Activated gamma-delta T cell treated with anti-CD3 and anti-CD28 coated beads, Interleukin-2, amount 50 U/mL, for 16 hours (primary cell): ENCODE measurements at regions not wholly inside any gene's neighbourhood (a gene's known extent, or its start where the extent isn't known, plus 50 kb on each side); places are given as distances from the start of the nearest gene placed in this dataset.
"Not testable (repeated sequence)": the region's sequence is repeated elsewhere in the genome, so short reads cannot be mapped to it uniquely, and the experiment has no call there.

ENCODE experiments used
- DNase-seq: peaks from one replicate; pipeline ENCODE4 v3.0.0-alpha.2; 2020; ENCODE audit warnings: low read depth

GRCh38 chr14:35988550-35988949 lies 162.4 kb downstream of the BRMS1L start:
- no peak for DNase-seq

DNA sequence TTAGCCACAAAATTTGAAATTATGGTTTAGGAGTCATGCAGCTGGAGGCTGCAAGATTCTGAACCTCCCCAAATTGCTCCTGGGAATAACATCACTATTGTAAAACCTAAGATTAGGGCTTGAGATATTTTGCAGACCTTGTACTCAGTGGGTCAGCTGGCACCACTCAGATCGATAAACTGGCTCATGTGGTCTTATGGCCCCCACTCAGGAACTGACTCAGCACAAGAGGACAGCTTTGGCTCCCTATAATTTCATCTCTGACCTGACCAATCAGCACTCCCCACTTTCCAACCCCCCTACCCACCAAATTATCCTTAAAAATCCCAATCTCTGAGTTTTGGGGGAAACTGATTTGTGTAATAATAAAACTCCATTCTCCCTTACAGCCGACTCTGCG lies 161.6 kb downstream of the BRMS1L start:
- no peak for DNase-seq

- DNase-seq = no peak
These were observed 160.1 kb downstream of the BRMS1L start for GRCh38 chr14:35986219-35986573.

DNA sequence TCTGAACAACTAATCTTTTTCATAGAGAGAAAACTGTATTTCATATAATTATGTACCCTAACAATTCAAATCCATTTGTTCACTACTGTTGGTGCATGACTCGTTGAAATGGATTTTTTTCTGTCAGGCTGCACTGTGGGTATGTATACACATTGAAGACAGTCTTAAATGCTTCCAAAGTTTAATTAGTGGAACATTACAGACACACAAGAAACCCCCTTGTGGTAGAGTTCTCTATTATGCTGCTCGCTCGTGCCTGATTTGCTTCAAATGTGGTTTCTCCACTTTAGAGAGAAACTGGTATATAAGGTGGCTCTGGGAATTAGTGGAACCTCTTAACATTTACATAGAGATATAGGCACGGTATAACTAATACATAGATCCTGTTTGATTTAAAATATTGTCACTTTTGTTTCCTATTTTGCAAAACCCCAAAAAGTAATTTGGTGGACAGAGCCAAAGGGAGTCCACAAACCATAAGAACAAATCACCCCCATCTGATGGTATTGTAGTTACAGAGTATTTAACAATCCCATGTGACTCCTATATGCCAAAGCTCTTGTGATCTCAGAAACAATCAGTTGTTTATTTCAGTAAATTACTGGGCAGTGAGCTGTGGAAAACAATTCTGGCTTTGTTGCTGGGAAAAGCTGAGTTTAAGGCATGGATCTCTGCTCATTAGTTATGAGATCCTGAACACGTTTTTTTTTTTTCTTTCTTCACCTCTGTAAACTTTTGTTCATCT lies 159.5 kb downstream of the BRMS1L start:
- no peak for DNase-seq

DNA sequence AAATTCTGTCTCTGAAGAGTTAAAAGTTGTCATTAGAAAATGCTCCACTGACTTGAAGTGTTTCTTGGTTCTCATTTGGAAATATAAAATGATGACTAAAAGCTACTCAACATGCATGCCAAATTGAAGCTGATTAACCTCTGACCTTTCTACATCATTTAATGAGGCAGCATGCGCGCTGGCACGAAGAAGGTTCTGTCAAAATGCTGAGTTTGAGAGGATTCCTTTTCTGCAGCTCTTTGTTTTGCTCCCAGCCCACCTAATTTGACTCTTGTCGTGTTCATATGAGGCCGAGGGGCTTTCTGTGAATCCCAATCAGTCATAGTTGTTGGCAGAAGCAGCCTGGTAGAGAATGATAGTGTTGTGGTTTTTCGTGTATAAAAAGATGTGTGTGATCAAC lies 153.4 kb downstream of the BRMS1L start:
- DNase-seq = no peak

DNA sequence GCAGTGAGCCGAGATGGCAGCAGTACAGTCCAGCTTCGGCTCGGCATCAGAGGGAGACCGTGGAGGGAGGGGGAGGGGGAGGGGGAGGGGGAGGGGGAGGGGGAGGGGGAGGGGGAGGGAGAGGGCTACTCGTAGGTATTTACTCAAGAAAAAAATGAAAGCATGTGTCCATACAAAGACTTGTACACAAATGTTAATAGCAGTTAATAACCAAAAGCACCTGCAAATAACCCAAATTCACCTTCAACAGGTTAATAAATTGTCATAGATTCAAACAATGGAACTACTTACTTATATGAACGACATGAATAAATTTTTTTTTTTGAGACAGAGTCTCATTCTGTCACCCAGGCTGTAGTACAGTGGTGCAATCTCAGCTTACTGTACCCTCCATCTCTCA lies 152.4 kb downstream of the BRMS1L start:
- no peak for DNase-seq

- DNase-seq = no peak
These were observed 149.7 kb downstream of the BRMS1L start for GRCh38 chr14:35975814-35976213.

GRCh38 chr14:35973770-35974169 lies 147.6 kb downstream of the BRMS1L start:
- no peak for DNase-seq

DNA sequence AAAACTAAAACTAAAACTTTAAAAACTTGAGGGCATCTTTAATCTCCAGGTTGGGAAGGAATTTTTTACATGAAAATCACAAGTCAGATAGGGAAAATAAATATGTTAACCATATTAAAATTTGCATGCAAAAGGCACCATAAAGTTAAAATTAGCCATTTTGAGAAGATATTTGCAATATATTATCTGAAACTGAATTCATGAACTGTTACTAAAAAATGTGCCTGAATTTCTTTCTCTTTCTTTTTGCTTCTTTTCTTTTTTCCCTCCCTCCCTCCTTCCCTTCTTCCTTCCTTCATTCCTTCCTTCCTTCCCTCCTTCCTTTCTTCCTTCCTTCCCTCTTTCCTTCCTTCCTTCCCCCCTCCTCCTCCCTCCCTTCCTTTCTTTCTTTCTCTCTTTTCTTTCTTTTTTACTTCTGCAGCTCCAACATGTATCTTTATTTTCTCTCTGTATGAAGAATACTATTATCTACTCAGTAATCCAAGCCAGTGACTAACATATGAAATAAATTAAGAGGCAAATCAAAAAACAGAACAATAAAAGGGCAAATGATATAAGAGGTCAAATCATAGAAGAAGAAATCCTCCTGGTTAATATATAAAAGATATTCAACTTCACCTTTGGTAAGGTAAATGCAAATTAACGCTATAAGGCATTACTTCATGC lies 146.0 kb downstream of the BRMS1L start:
- DNase-seq = no peak

DNA sequence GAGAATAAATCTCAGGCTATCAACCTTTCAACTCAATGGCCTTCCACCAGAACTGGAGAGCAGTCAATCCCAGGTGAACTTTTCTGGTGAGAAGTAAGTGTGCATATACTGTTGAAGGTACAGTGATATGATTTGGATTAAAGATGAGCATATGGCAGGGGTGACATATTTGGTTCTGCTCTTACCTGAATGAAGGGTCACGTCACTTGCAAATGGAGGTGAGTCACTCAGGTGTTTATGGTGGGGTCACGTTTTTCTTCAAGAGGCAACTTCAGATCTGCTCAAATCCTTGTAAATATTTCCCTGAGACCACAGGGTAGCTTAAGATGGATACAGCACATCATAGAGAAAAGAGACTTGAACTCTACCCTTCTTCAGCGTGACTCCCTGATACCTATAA lies 143.2 kb downstream of the BRMS1L start:
- DNase-seq = no peak

DNA sequence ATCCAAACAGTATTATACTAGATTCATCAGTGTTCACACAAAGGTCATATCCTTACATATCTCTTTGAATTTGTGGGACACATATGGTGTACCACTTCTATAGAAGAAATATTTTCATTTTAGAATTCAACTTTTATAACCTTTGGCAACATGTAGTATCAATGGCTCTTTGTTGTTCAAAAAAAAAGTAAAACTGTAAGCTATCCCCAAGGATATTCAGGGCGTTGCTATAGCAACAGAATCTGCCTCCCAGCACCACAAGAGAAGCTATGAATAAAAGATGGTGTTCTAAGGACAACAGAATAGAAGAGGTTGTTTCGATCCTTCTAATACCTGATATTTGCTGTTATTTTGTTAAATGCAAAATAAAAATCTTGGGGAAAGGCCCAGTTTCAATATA lies 139.3 kb downstream of the BRMS1L start:
- no peak for DNase-seq

- no peak for DNase-seq
These were observed 138.7 kb downstream of the BRMS1L start for GRCh38 chr14:35964697-35965286.

GRCh38 chr14:35963209-35963608 lies 137.1 kb downstream of the BRMS1L start:
- no peak for DNase-seq

GRCh38 chr14:35961697-35962274 lies 135.6 kb downstream of the BRMS1L start:
- no peak for DNase-seq

DNA sequence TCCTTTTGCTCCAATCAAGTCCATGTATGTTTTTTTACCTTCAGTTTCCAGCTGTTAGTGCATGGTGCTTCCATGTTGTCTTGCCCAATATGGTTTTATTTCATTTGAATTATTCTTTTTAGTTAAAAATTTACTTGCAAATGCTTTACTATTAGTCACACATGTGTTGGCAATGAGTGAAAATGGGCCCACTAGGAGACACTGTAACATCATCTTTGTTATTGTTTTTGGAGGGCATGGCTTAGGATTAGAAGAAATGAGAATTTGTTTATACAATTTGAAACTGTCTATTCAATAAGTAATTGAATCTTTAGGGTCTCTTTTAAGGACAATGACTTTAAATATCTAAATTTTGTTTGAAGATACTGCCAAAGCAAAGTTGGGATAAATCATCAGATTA lies 133.7 kb downstream of the BRMS1L start:
- no peak for DNase-seq

- DNase-seq = no peak
These were observed 132.4 kb downstream of the BRMS1L start for GRCh38 chr14:35958499-35958898.

GRCh38 chr14:35956376-35957085 lies 130.4 kb downstream of the BRMS1L start:
- DNase-seq = no peak

GRCh38 chr14:35952584-35952983 lies 126.4 kb downstream of the BRMS1L start:
- DNase-seq = no peak

GRCh38 chr14:35949920-35950513 lies 123.9 kb downstream of the BRMS1L start:
- no peak for DNase-seq

DNA sequence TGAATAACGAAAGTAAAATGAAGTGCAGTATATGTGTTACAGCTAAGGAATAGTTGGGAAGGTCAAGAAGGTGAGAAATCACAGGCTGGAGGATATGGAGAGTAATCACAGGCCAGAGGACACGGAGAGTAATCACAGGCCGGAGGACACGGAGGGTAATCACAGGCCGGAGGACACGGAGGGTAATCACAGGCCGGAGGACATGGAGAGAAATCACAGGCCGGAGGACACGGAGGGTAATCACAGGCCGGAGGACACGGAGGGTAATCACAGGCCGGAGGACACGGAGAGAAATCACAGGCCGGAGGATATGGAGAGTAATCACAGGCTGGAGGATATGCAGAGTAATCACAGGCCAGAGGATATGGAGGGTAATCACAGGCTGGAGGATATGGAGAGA lies 121.8 kb downstream of the BRMS1L start:
- not testable (repeated sequence) for DNase-seq

DNA sequence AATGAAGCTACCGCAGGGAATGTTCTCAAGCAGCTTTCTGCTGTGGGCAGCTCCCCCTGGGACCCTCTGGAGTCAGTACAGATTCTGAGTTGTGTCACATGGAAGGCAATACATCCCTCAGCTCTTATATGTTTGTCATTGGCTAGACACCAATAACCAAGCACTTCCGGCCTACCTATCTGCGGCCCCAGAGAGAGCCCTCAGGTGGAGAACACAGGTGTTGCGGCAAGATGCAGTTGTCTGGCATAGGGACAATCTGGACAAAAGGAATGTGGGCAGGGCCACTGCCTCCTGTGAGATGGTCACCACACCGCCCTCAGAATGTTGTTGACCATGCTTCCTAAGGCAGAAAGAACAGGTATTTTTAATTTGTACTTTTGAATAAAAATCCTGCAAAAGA lies 118.7 kb downstream of the BRMS1L start:
- DNase-seq = no peak

- DNase-seq = no peak
These were observed 114.2 kb downstream of the BRMS1L start for GRCh38 chr14:35940291-35940690.
